PC-3 (cell line): ENCODE measurements at regions not wholly inside any gene's neighbourhood (a gene's known extent, or its start where the extent isn't known, plus 50 kb on each side); places are given as distances from the start of the nearest gene placed in this dataset.

ENCODE experiments used
- ATAC-seq: fragments of 200-7000 bp; cut with Tn5 transposase; 2 replicates; pipeline ENCODE4 v1.9.1; 2020; ENCODE audit warnings: mild to moderate bottlenecking, moderate library complexity
- BruUV-seq: library from RNA; stranded (reverse); fragments of 400-500 nt; replicated peaks from 2 replicates; lab custom pipeline; 2021; lab: Mats Ljungman, UMichigan
- CTCF ChIA-PET: fragments of 300-600 bp; sonication (Branson Sonifier 250); formaldehyde crosslinking; loops from one replicate; lab custom pipeline; 2022; ENCODE audit warnings: antibody characterized with exemption; lab: Charles Lee
- POLR2A ChIA-PET: fragments of 300-600 bp; sonication (Branson Sonifier 250); formaldehyde crosslinking; loops from one replicate; lab custom pipeline; 2022; ENCODE audit warnings: antibody characterized with exemption; ENCODE audit not compliant: unreplicated experiment; lab: Charles Lee
- DNase-seq: peaks from one replicate; pipeline ENCODE4 v3.0.0-alpha.2; 2015
- H2AFZ ChIP-seq: fragments of 300-600 bp; sonication (generic); 2 replicates; pipeline ENCODE4 v1.6.0; 2016; ENCODE audit warnings: antibody characterized with exemption, low read length
- H3F3A ChIP-seq: fragments of 300-600 bp; sonication (generic); one replicate; pipeline ENCODE4 v1.6.0; 2017; ENCODE audit warnings: antibody characterized with exemption, low read length, control low read depth, mild to moderate bottlenecking; ENCODE audit not compliant: unreplicated experiment
- H3K27ac ChIP-seq: fragments of 300-600 bp; sonication (generic); 2 replicates; pipeline ENCODE4 v1.5.1; 2016; ENCODE audit warnings: mild to moderate bottlenecking, low read length
- H3K27me3 ChIP-seq: fragments of 300-600 bp; sonication (generic); 2 replicates; pipeline ENCODE4 v1.6.1; 2016; ENCODE audit warnings: low read length, mixed read lengths
- H3K36me3 ChIP-seq: fragments of 300-600 bp; sonication (generic); 2 replicates; pipeline ENCODE4 v1.6.1; 2016; ENCODE audit warnings: low read depth, mixed run types, low read length, mixed read lengths
- H3K4me1 ChIP-seq: fragments of 300-600 bp; sonication (generic); 2 replicates; pipeline ENCODE4 v1.5.1; 2016; ENCODE audit warnings: low read length; ENCODE audit not compliant: insufficient read depth
- H3K4me2 ChIP-seq: fragments of 300-600 bp; sonication (generic); 2 replicates; pipeline ENCODE4 v1.6.0; 2016; ENCODE audit warnings: low read length
- H3K4me3 ChIP-seq: fragments of 300-600 bp; sonication (generic); 2 replicates; pipeline ENCODE4 v1.5.1; 2016; ENCODE audit warnings: mild to moderate bottlenecking, low read length, mixed read lengths
- H3K79me2 ChIP-seq: fragments of 300-600 bp; sonication (generic); 2 replicates; pipeline ENCODE4 v1.6.1; 2017; ENCODE audit warnings: low read length, mixed read lengths
- H3K9ac ChIP-seq: fragments of 300-600 bp; sonication (generic); 2 replicates; pipeline ENCODE4 v1.6.0; 2016; ENCODE audit warnings: mild to moderate bottlenecking, low read length
- H3K9me2 ChIP-seq: fragments of 300-600 bp; sonication (generic); replicated peaks from 2 replicates; pipeline ENCODE4 v1.6.1; 2016; ENCODE audit warnings: mixed run types, low read length, mixed read lengths
- H3K9me3 ChIP-seq: fragments of 300-600 bp; sonication (generic); 2 replicates; pipeline ENCODE4 v1.6.1; 2016; ENCODE audit warnings: low read length, mixed read lengths
- H4K20me1 ChIP-seq: fragments of 300-600 bp; sonication (generic); 2 replicates; pipeline ENCODE4 v1.6.1; 2016; ENCODE audit warnings: low read length, mixed read lengths
- CTCF ChIP-seq: fragments of 300-600 bp; sonication (generic); conservative IDR thresholded peaks from 2 replicates; pipeline ENCODE4 v1.5.1; 2017; ENCODE audit warnings: antibody characterized with exemption, low read depth, mild to moderate bottlenecking, low read length
- EZH2 ChIP-seq: fragments of 300-600 bp; sonication (generic); IDR thresholded peaks from one replicate; pipeline ENCODE4 v1.6.1; 2017; ENCODE audit warnings: antibody characterized with exemption, mild to moderate bottlenecking, low read length; ENCODE audit not compliant: unreplicated experiment
- EZH2phosphoT487 ChIP-seq: fragments of 300-600 bp; sonication (generic); IDR thresholded peaks from 2 replicates; pipeline ENCODE4 v1.6.1; 2018; ENCODE audit warnings: mild to moderate bottlenecking, antibody characterized with exemption, low read length, borderline replicate concordance
- intact Hi-C: fragments of 100-400 bp; cut with micrococcal nuclease; formaldehyde crosslinking; loops from 2 replicates; pipeline ENCODE4 v1.9.0; 2023

GRCh38 chr5:96232602-96233001, 200.4 kb downstream of the PCSK1 start:
- H3K36me3 ChIP-seq, result no peaks in the 10 kb centered on the region
- no peak overlapping the region for H3K27ac ChIP-seq
- no peaks in the 10 kb centered on the region for H3K9me2 ChIP-seq
- H3K9ac ChIP-seq, result no peak overlapping the region
- ChIA-PET POLR2A (no interaction called here), CTCF (no interaction called here)
- peaks cover 17% of the 10 kb centered on the region for H3K4me1 ChIP-seq
- no peak overlapping the region for H2AFZ ChIP-seq
- no TSS peak for BruUV-seq
- H3K27me3 ChIP-seq, result no peaks in the 10 kb centered on the region
- no peaks in the 10 kb centered on the region for H3K79me2 ChIP-seq
- DNase-seq (no peak), ATAC-seq (no peak)
- intact Hi-C loops, result no loop called here
- no peak overlapping the region for H3K4me3 ChIP-seq
- H3F3A ChIP-seq, result peaks cover 5% of the 10 kb centered on the region
- peaks cover 6% of the 10 kb centered on the region; the same call in 1 of the 2 replicates for H3K9me3 ChIP-seq
- H3K4me2 ChIP-seq, result no peak overlapping the region
- H4K20me1 ChIP-seq, result no peaks in the 10 kb centered on the region
- no peak for TF ChIP-seq CTCF
- no peak for TF ChIP-seq EZH2

- BruUV-seq, result no TSS peak
- no peak overlapping the region for H3K4me3 ChIP-seq
- H3K9me2 ChIP-seq, result no peaks in the 10 kb centered on the region
- H3K36me3 ChIP-seq, result no peaks in the 10 kb centered on the region
- DNase-seq (no peak), ATAC-seq (no peak)
- H3K4me2 ChIP-seq, result no peak overlapping the region; the same call in 1 of the 2 replicates
- H4K20me1 ChIP-seq, result no peaks in the 10 kb centered on the region
- ChIA-PET CTCF (no interaction called here), POLR2A (no interaction called here)
- no peak overlapping the region for H2AFZ ChIP-seq
- peaks cover 11% of the 10 kb centered on the region for H3F3A ChIP-seq
- peaks cover 6% of the 10 kb centered on the region; the same call in 1 of the 2 replicates for H3K9me3 ChIP-seq
- peaks cover 28% of the 10 kb centered on the region for H3K4me1 ChIP-seq
- no peak for TF ChIP-seq EZH2phosphoT487
- TF ChIP-seq EZH2, result no peak
- H3K27me3 ChIP-seq, result no peaks in the 10 kb centered on the region
- intact Hi-C loops, result loop anchor here (5.0 to 10.0 kb wide), 2 partner anchors 52 to 106 kb away; no protein-coding TSS in a partner anchor
- no peaks in the 10 kb centered on the region for H3K79me2 ChIP-seq
- peak overlapping the region; percentile 16; the same call in 1 of the 2 replicates for H3K9ac ChIP-seq
- peak overlapping the region; percentile 64 for H3K27ac ChIP-seq
These were observed 203.9 kb downstream of the PCSK1 start for GRCh38 chr5:96229188-96229587.

- ChIA-PET POLR2A (interaction anchor here (0.6 kb wide), 1 partner anchor 268 kb away, joined by 3 read pairs; no protein-coding TSS in a partner anchor), CTCF (no interaction called here)
- peak overlapping the region; percentile 44 for H3K4me2 ChIP-seq
- no peak overlapping the region for H3K4me3 ChIP-seq
- TF ChIP-seq EZH2phosphoT487 (no peak), CTCF (no peak), EZH2 (no peak)
- H2AFZ ChIP-seq, result no peak overlapping the region
- H3K9me2 ChIP-seq, result no peaks in the 10 kb centered on the region
- H3F3A ChIP-seq, result peaks cover 11% of the 10 kb centered on the region
- H3K9ac ChIP-seq, result peak overlapping the region; percentile 53; the same call in 1 of the 2 replicates
- no peaks in the 10 kb centered on the region for H4K20me1 ChIP-seq
- intact Hi-C loops, result loop anchor here (1.0 to 10.0 kb wide), 3 partner anchors 51 to 134 kb away; no protein-coding TSS in a partner anchor
- ATAC-seq (peak; percentile 50), DNase-seq (peak; percentile 77)
- H3K4me1 ChIP-seq, result peaks cover 28% of the 10 kb centered on the region
- no peaks in the 10 kb centered on the region for H3K36me3 ChIP-seq
- H3K9me3 ChIP-seq, result peaks cover 6% of the 10 kb centered on the region; the same call in 1 of the 2 replicates
- H3K27me3 ChIP-seq, result no peaks in the 10 kb centered on the region
- BruUV-seq, result no TSS peak
- peak overlapping the region; percentile 84 for H3K27ac ChIP-seq
- no peaks in the 10 kb centered on the region for H3K79me2 ChIP-seq
These were observed 204.6 kb downstream of the PCSK1 start for GRCh38 chr5:96228408-96228807.
